HepG2 (cell line): ENCODE measurements at regions not wholly inside any gene's neighbourhood (a gene's known extent, or its start where the extent isn't known, plus 50 kb on each side); places are given as distances from the start of the nearest gene placed in this dataset.

ENCODE experiments used
- CREM ChIP-seq, 2 experiments: sonication (generic) in 1 of 2; formaldehyde crosslinking in 1 of 2; IDR thresholded peaks; 2 replicates each; pipeline versions ENCODE4 v1.4.0 to v1.6.1; 2016 to 2020; ENCODE audit warnings: antibody characterized with exemption in 1 of 2, mild to moderate bottlenecking in 1 of 2, missing genetic modification reagents in 1 of 2
- ISL2 ChIP-seq: sonication (generic); formaldehyde crosslinking; IDR thresholded peaks from 2 replicates; pipeline ENCODE4 v1.5.0; 2020; ENCODE audit warnings: missing genetic modification reagents
- ZC3H13 ChIP-seq: sonication (generic); formaldehyde crosslinking; IDR thresholded peaks from 2 replicates; pipeline ENCODE4 v1.8.1; 2023; ENCODE audit warnings: mild to moderate bottlenecking, missing genetic modification reagents, moderate library complexity
- ZFYVE20 ChIP-seq: sonication (generic); formaldehyde crosslinking; IDR thresholded peaks from 2 replicates; pipeline ENCODE4 v1.8.0; 2023; ENCODE audit warnings: low read depth, mild to moderate bottlenecking, moderate library complexity, missing genetic modification reagents, borderline replicate concordance
- ZNF274 ChIP-seq: sonication (generic); formaldehyde crosslinking; IDR thresholded peaks from 2 replicates; pipeline ENCODE4 v1.5.1; 2020; ENCODE audit warnings: mild to moderate bottlenecking, missing genetic modification reagents
- ZNF44 ChIP-seq: sonication (generic); formaldehyde crosslinking; IDR thresholded peaks from 2 replicates; pipeline ENCODE4 v1.5.1; 2020; ENCODE audit warnings: mild to moderate bottlenecking, missing genetic modification reagents
- TF ChIP-seq, protein P1 (sequence below): sonication (generic); formaldehyde crosslinking; IDR thresholded peaks from 2 replicates; pipeline ENCODE4 v1.4.0; 2020; ENCODE audit warnings: mild to moderate bottlenecking, missing genetic modification reagents
- TF ChIP-seq, protein P2 (sequence below): sonication (generic); formaldehyde crosslinking; IDR thresholded peaks from 2 replicates; pipeline ENCODE4 v1.4.0; 2020; ENCODE audit warnings: missing genetic modification reagents; ENCODE audit errors: not compliant biosample characterization
- TF ChIP-seq, protein P3 (sequence below): sonication (generic); formaldehyde crosslinking; IDR thresholded peaks from 2 replicates; pipeline ENCODE4 v1.4.0; 2020; ENCODE audit warnings: missing genetic modification reagents

DNA sequence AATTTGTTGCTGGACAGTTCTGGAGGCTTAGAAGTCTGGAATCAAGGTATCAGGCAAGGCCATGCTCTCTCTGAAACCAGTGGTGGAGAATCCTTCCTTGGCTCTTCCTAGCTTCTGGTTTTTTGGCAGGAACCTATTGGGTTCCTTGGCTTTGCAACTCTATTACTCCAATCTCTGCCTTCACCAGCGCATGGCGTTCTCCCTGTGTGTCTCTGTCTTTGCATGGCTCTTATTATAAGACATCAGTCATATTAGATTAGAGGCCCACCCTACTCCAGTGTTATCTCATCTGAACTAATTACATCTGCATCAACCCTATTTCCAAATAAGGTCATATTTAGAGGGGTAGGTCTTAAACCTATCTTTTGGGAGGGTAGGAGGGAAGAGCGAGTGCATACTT, 358.1 kb upstream of the RARB start (continued):
- TF ChIP-seq, protein P1, sequence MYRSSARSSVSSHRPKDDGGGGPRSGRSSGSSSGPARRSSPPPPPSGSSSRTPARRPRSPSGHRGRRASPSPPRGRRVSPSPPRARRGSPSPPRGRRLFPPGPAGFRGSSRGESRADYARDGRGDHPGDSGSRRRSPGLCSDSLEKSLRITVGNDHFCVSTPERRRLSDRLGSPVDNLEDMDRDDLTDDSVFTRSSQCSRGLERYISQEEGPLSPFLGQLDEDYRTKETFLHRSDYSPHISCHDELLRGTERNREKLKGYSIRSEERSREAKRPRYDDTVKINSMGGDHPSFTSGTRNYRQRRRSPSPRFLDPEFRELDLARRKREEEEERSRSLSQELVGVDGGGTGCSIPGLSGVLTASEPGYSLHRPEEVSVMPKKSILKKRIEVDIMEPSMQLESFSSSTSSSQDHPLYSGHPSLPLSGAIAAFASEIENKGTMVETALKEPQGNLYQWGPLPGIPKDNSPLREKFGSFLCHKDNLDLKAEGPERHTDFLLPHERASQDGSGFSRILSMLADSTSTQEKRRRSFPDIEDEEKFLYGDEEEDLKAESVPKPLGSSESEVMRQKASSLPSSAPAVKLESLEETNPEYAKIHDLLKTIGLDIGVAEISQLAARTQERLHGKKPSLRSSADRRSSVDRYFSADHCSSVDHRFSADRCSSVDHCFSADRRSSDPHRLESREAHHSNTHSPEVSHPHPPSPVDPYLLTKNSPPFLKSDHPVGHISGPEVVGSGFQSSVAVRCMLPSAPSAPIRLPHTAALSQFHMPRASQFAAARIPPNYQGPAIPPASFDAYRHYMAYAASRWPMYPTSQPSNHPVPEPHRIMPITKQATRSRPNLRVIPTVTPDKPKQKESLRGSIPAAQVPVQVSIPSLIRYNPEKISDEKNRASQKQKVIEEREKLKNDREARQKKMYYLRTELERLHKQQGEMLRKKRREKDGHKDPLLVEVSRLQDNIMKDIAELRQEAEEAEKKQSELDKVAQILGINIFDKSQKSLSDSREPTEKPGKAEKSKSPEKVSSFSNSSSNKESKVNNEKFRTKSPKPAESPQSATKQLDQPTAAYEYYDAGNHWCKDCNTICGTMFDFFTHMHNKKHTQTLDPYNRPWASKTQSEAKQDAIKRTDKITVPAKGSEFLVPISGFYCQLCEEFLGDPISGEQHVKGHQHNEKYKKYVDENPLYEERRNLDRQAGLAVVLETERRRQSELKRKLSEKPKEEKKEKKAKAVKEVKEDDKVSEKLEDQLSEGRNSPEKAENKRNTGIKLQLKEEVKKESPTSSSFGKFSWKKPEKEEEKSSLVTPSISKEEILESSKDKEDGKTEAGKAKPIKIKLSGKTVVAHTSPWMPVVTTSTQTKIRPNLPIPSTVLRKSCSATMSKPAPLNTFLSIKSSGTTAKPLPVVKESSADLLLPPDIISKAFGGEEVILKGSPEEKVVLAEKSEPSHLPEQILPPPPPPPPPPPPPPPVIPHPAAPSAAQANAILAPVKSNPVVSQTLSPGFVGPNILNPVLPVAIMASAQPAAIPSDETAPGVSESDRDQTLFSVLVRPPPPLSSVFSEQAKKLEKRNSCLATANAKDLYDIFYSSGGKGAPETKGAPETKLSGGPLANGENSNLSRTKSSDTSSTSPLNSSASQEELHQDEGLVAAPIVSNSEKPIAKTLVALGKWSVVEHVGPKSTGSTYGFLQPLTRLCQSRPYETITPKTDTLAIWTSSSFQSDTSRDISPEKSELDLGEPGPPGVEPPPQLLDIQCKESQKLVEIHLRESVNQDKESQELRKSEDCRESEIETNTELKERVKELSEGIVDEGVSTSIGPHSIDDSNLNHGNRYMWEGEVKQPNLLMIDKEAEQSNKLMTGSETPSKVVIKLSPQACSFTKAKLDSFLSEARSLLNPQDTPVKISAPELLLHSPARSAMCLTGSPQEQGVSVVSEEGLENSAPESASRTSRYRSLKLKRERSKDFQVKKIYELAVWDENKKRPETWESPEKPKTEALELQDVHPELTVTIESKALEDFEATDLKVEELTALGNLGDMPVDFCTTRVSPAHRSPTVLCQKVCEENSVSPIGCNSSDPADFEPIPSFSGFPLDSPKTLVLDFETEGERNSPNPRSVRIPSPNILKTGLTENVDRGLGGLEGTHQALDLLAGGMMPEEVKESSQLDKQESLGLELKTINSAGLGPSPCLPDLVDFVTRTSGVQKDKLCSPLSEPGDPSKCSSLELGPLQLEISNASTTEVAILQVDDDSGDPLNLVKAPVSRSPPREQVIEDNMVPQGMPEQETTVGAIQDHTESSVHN (CRISPR knock-in tag) = no peak
- TF ChIP-seq ISL2 (no peak), ZFYVE20 (CRISPR knock-in tag) (no peak), ZNF274 (CRISPR knock-in tag) (no peak), CREM (IDR thresholded peaks at IDR 0.05) (no peak), CREM (CRISPR knock-in tag; IDR thresholded peaks at IDR 0.05) (no peak), ZC3H13 (no peak), ZNF44 (CRISPR knock-in tag) (no peak)
- TF ChIP-seq, protein P2, sequence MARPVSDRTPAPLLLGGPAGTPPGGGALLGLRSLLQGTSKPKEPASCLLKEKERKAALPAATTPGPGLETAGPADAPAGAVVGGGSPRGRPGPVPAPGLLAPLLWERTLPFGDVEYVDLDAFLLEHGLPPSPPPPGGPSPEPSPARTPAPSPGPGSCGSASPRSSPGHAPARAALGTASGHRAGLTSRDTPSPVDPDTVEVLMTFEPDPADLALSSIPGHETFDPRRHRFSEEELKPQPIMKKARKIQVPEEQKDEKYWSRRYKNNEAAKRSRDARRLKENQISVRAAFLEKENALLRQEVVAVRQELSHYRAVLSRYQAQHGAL (CRISPR knock-in tag) = no peak
- TF ChIP-seq, protein P3, sequence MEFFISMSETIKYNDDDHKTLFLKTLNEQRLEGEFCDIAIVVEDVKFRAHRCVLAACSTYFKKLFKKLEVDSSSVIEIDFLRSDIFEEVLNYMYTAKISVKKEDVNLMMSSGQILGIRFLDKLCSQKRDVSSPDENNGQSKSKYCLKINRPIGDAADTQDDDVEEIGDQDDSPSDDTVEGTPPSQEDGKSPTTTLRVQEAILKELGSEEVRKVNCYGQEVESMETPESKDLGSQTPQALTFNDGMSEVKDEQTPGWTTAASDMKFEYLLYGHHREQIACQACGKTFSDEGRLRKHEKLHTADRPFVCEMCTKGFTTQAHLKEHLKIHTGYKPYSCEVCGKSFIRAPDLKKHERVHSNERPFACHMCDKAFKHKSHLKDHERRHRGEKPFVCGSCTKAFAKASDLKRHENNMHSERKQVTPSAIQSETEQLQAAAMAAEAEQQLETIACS (CRISPR knock-in tag) = no peak
